SK-N-SH treated with all-trans-retinoic acid at 6 μM for 48 hours (cell line): ENCODE measurements at regions not wholly inside any gene's neighbourhood (a gene's known extent, or its start where the extent isn't known, plus 50 kb on each side); places are given as distances from the start of the nearest gene placed in this dataset.

Experiments used
- ARNTL ChIP-seq: fragments of 450-650 bp; formaldehyde crosslinking; IDR thresholded peaks from 2 replicates; pipeline ENCODE4 v1.5.0; 2020; ENCODE audit warnings: low read depth, mild to moderate bottlenecking, moderate library complexity, borderline replicate concordance
- PATZ1 ChIP-seq: fragments of 250-450 bp; sonication (Bioruptor Pico); IDR thresholded peaks from 2 replicates; pipeline ENCODE4 v1.8.0; 2020; ENCODE audit warnings: mild to moderate bottlenecking, moderate library complexity, borderline replicate concordance
- ZFP3 ChIP-seq: fragments of 250-450 bp; sonication (Bioruptor Pico); IDR thresholded peaks from 2 replicates; pipeline ENCODE4 v1.5.0; 2020; ENCODE audit warnings: mild to moderate bottlenecking, moderate library complexity

DNA sequence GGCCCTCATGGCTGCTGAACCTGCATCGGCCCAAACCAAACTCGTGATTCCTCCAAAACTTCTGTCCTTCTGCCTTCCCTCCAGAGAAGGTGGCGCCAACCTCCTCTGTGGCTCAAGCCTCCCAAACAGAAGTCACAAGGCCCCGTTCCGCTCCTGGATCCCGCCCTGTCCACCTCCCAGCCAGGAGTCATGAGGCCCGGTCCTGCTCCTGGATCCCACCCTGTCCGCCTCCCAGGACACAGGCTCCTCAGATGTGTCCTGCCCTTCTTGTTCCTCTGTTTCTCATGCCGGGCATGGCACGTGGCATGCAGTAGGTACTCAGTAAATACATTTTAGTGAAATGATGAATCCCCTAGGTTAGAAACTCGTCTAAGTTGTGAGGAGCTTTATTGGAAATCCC, 94.2 kb upstream of the SFSWAP start:
- TF ChIP-seq ARNTL (CRISPR knock-in tag), result no peak
- TF ChIP-seq PATZ1 (CRISPR knock-in tag), result no peak
- TF ChIP-seq ZFP3 (CRISPR knock-in tag), result no peak
